ENCODE measurements at regions not wholly inside any gene's neighbourhood (a gene's known extent, or its start where the extent isn't known, plus 50 kb on each side); places are given as distances from the start of the nearest gene placed in this dataset.
"Not testable (repeated sequence)": the region's sequence is repeated elsewhere in the genome, so short reads cannot be mapped to it uniquely, and the experiment has no call there.

GRCh38 chr2:61733563-61733962, 120.3 kb downstream of the FAM161A start:
- H3K27me3 ChIP-seq: no peaks in the 10 kb centered on the region
- DNase-seq: no peak
- H3K4me3 ChIP-seq: no peak overlapping the region
- intact Hi-C loops (cut with DNase I): no loop called here
- no peaks in the 10 kb centered on the region for H3K9me3 ChIP-seq
- no peak overlapping the region for H3K27ac ChIP-seq
- no peaks in the 10 kb centered on the region for H3K36me3 ChIP-seq
- WGBS, 2 donors: 88 to 89% methylated on average over 2 of the region's 2 CpGs
- no peaks in the 10 kb centered on the region for H3K4me1 ChIP-seq
- TF ChIP-seq CTCF (IDR thresholded peaks at IDR 0.05): no peak
- no peak for ATAC-seq

GRCh38 chr2:61732787-61733186, 121.1 kb downstream of the FAM161A start:
- Histone ChIP-seq H3K36me3 (no peaks in the 10 kb centered on the region), H3K4me3 (no peak overlapping the region), H3K27me3 (no peaks in the 10 kb centered on the region), H3K9me3 (no peaks in the 10 kb centered on the region), H3K27ac (no peak overlapping the region), H3K4me1 (peaks cover 0 to 4% (median 0%) of the 10 kb centered on the region in 9 donors)
- intact Hi-C loops (cut with DNase I): no loop called here
- no peak for ATAC-seq
- no peak for TF ChIP-seq CTCF (IDR thresholded peaks at IDR 0.05)
- no peak for DNase-seq

DNA sequence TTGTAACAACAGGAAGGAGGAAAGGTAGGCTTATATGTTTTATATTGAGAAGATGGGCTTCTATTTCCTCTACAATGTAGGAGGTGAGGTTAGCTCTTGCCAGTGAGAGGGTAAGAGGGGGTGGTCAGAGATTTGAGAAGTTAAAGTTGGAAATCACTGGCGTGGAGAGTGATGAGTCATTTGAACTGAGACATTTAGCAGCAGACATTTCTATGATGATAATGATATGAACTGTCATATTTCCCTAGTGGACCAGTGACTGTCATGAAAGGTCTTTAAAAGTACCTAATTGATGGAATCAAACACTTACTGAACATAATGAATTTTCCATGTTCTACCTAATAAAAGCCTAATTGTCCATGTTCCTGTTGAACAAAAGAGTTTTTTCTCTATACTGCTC, 126.1 kb downstream of the FAM161A start:
- no peaks in the 10 kb centered on the region for H3K27me3 ChIP-seq
- no peak for ATAC-seq
- H3K36me3 ChIP-seq: no peaks in the 10 kb centered on the region
- peaks cover 0 to 10% (median 3%) of the 10 kb centered on the region in 11 donors for H3K9me3 ChIP-seq
- intact Hi-C loops (cut with DNase I): no loop called here
- H3K4me1 ChIP-seq: peaks cover 0 to 8% (median 0%) of the 10 kb centered on the region in 9 donors
- no peak overlapping the region for H3K27ac ChIP-seq
- no peak for DNase-seq
- TF ChIP-seq CTCF (IDR thresholded peaks at IDR 0.05): no peak
- H3K4me3 ChIP-seq: no peak overlapping the region
- WGBS, 2 donors: 40 to 48% methylated on average over 1 of the region's 1 CpG

- Histone ChIP-seq H3K9me3 (peaks cover 0 to 10% (median 3%) of the 10 kb centered on the region in 11 donors), H3K4me3 (no peak overlapping the region), H3K4me1 (peaks cover 0 to 8% (median 0%) of the 10 kb centered on the region in 9 donors), H3K36me3 (no peaks in the 10 kb centered on the region), H3K27me3 (no peaks in the 10 kb centered on the region), H3K27ac (no peak overlapping the region)
- ATAC-seq (peak in 4 of 8 donors; percentile 24 to 79 (median 59)), DNase-seq (no peak)
- TF ChIP-seq CTCF (IDR thresholded peaks at IDR 0.05): no peak
- intact Hi-C loops (cut with DNase I): no loop called here
- WGBS, 2 donors: 85 to 90% methylated on average over 1 of the region's 1 CpG
These were observed 127.2 kb downstream of the FAM161A start for GRCh38 chr2:61726456-61727209.

- H3K9me3 ChIP-seq: peaks cover 0 to 10% (median 3%) of the 10 kb centered on the region in 11 donors
- H3K4me3 ChIP-seq; H3K36me3 ChIP-seq; H3K27ac ChIP-seq; H3K4me1 ChIP-seq; DNase-seq; H3K27me3 ChIP-seq; ATAC-seq; intact Hi-C loops (cut with DNase I): not testable (repeated sequence)
- WGBS, 2 donors: 92% methylated on average over 13 of the region's 13 CpGs
These were observed 130.5 kb downstream of the FAM161A start for GRCh38 chr2:61723364-61723763.

All from heart right ventricle (tissue), 16 donors.